ENCODE measurements at regions not wholly inside any gene's neighbourhood (a gene's known extent, or its start where the extent isn't known, plus 50 kb on each side); places are given as distances from the start of the nearest gene placed in this dataset.

DNA sequence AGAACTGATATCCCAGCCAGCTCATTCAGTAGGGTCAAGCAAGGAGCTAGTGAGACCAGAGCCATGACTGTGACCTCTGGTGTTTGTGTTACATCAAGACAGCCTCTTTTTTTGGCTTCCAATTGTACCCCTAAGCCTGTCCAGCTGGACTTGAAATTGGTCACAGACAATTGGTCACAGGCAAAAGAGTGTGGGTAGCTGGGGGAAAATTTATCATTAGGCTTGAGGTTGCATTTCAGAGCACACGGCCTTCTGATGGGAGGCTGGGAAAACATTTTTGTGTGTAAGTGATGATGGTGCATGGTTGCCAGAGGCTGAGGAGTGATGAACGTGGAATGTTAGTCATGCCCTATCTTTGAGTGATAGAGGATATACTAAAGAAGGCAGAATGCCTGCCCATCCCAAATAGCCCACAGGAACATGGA is 285.1 kb upstream of the SLC14A2 start:
- TF ChIP-seq CTCF (IDR thresholded peaks at IDR 0.05 in 8 of 11, conservative IDR thresholded peaks at IDR 0.05 in 3 of 11) (no peak), POLR2A (IDR thresholded peaks at IDR 0.05) (no peak)
